AG04449 (cell line): ENCODE measurements at regions not wholly inside any gene's neighbourhood (a gene's known extent, or its start where the extent isn't known, plus 50 kb on each side); places are given as distances from the start of the nearest gene placed in this dataset.

Experiments
- CTCF ChIA-PET: fragments of 350-600 bp; formaldehyde crosslinking; extraction: SDS; loops from one replicate; lab custom pipeline; 2021; ENCODE audit warnings: antibody characterized with exemption; lab: Yijun Ruan, JAX
- POLR2A ChIA-PET: fragments of 400-600, 350-600 bp; formaldehyde crosslinking; extraction: SDS; loops from one replicate; lab custom pipeline; 2020; ENCODE audit warnings: antibody characterized with exemption, inconsistent platforms; lab: Yijun Ruan, JAX
- DNase-seq: peaks from one replicate; pipeline ENCODE4 v3.0.0-alpha.2; 2010; ENCODE audit warnings: low read depth, low spot score
- H3K4me3 ChIP-seq: 2 replicates; pipeline ENCODE4 v1.5.1; 2011; ENCODE audit warnings: low read depth, mild to moderate bottlenecking, control low read depth, low read length
- CTCF ChIP-seq: IDR thresholded peaks from one replicate; pipeline ENCODE4 v1.5.1; 2011; ENCODE audit warnings: mild to moderate bottlenecking, moderate library complexity, low read length, control low read depth, inconsistent platforms; ENCODE audit not compliant: insufficient read depth; ENCODE audit errors: missing control alignments

DNA sequence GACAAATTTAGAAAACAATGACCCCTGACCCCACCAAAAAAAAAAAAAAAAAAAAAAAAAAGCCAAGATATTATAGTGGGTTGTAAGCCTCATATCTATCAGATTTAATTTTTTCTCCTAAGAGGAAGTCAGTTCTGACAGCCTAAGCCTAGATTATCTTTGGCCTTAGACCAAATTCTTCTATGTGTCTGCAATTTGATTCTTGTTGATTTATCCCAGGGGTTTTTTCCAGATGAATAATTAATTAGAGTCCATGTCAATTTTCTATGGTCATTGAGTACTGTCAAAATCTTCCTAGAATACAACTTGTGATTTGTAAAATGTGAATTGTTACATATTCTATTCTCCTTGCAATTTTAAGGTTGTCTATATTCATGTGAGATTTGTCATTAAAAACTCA is 151.6 kb upstream of the CACNA2D1 start:
- ChIA-PET POLR2A (no interaction called here), CTCF (interaction anchor here (1.8 to 2.1 kb wide), 2 partner anchors 10 to 551 kb away, joined by 8 to 10 read pairs; no protein-coding TSS in a partner anchor)
- H3K4me3 ChIP-seq = no peak overlapping the region
- no peak for TF ChIP-seq CTCF
- no peak for DNase-seq

DNA sequence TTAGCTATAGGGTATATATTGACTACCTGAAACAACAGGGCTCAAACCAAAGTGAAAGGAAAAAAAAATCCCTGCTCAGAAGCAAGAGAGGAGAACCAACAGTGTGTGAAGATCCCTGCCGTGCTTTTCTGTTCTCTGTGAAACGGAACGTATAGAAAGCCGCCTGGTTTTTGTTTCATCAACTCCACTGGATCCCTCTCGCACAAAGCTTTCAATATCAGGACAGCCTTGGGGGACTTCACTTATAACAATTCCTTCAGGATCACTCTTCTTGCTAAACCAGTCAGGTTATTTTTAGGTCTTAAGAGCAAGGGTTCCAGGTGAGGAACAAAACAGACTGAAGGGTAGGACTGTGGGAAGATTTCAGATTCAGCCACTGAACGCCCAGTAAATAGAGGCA is 151.1 kb upstream of the CACNA2D1 start:
- DNase-seq = no peak
- H3K4me3 ChIP-seq = no peak overlapping the region
- TF ChIP-seq CTCF = no peak
- ChIA-PET POLR2A (no interaction called here), CTCF (interaction anchor here (1.5 to 2.1 kb wide), 3 partner anchors 11 to 551 kb away, joined by 7 to 15 read pairs (median 10); no protein-coding TSS in a partner anchor)

GRCh38 chr7:82593780-82594179 is 150.2 kb upstream of the CACNA2D1 start:
- TF ChIP-seq CTCF = no peak
- ChIA-PET POLR2A (no interaction called here), CTCF (interaction anchor here (0.9 to 2.1 kb wide), 4 partner anchors 12 to 1094 kb away, joined by 3 to 15 read pairs (median 8); no protein-coding TSS in a partner anchor)
- H3K4me3 ChIP-seq = no peak overlapping the region
- no peak for DNase-seq

DNA sequence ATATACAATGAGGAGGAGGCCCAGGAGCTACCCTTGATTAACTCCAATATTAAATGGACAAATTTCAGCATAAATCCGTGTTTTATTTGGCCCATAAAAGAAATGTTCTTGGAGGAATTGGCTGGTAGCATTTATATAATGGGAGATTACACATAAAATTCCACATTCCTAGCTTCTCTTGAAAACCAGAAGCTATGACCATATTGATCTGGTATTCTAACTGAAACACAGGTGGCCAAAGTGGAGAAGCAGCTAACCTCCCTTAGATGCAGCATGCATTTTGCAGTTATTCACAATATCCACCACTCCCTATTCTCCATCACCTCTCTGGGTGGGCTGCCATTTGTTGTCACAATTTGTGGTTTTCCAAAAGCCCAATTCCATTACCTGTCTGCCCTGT is 148.8 kb upstream of the CACNA2D1 start:
- POLR2A ChIA-PET = no interaction called here
- CTCF ChIA-PET = no interaction called here
- no peak for TF ChIP-seq CTCF
- no peak for DNase-seq
- H3K4me3 ChIP-seq = no peak overlapping the region

- no peak overlapping the region for H3K4me3 ChIP-seq
- no peak for DNase-seq
- CTCF ChIA-PET = interaction anchor here (0.7 to 1.2 kb wide), 2 partner anchors 12 to 536 kb away, joined by 3 read pairs; no protein-coding TSS in a partner anchor
- POLR2A ChIA-PET = no interaction called here
- TF ChIP-seq CTCF = no peak
These were observed 135.5 kb upstream of the CACNA2D1 start for GRCh38 chr7:82579047-82579446.

DNA sequence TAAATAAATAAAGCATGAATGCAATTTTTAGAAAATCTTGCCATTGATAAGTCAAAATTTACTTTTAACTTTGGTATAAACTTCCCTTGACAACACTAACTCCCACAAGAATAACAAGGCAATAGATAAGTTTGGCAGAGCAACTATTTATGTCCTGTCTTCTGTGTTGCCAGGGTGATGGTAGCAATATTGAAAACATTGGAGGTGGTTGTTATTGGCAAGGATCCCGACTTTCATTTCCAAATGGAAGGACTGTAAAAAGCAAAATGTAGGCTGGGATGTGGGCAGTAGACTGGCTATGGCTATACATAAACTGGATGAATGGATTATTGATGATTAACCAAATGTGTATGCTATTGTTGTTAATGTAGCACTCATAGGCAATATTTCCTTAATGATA is 134.9 kb upstream of the CACNA2D1 start:
- no peak overlapping the region for H3K4me3 ChIP-seq
- no peak for TF ChIP-seq CTCF
- ChIA-PET CTCF (interaction anchor here (0.7 to 1.2 kb wide), 3 partner anchors 11 to 535 kb away, joined by 3 read pairs; no protein-coding TSS in a partner anchor), POLR2A (no interaction called here)
- DNase-seq = no peak
